SH-SY5Y (cell line): ENCODE measurements at regions not wholly inside any gene's neighbourhood (a gene's known extent, or its start where the extent isn't known, plus 50 kb on each side); places are given as distances from the start of the nearest gene placed in this dataset.

Experiments used
- GATA2 ChIP-seq: IDR thresholded peaks from 2 replicates; pipeline ENCODE4 v1.6.1; 2011; ENCODE audit warnings: mild to moderate bottlenecking, low read depth, low read length
- GATA3 ChIP-seq: IDR thresholded peaks from 2 replicates; pipeline ENCODE4 v1.6.1; 2011; ENCODE audit warnings: low read depth, mild to moderate bottlenecking, low read length, moderate library complexity

- TF ChIP-seq GATA3 (no peak), GATA2 (no peak)
These were observed 147.4 kb upstream of the UMPS start for GRCh38 chr3:124582621-124583395.
